Lung (tissue), 11 donors: ENCODE measurements at regions not wholly inside any gene's neighbourhood (a gene's known extent, or its start where the extent isn't known, plus 50 kb on each side); places are given as distances from the start of the nearest gene placed in this dataset.

Source experiments
- ATAC-seq: fragments of 200-7000 bp; cut with Tn5 transposase; one replicate; pipeline ENCODE4 v1.9.1; 2020; ENCODE audit warnings: moderate number of reproducible peaks; ENCODE audit not compliant: insufficient read depth, low FRiP score
- DNase-seq, 3 donors: peaks; one replicate each; pipeline ENCODE4 v3.0.0-alpha.2; 2013 to 2017
- H3K27ac ChIP-seq, 2 donors: one replicate each; pipeline ENCODE4 v1.5.1; 2013; ENCODE audit warnings: mild to moderate bottlenecking in 2 of 2, moderate library complexity in 2 of 2, control low read depth in 1 of 2, inconsistent platforms in 1 of 2, low read depth in 1 of 2, low read length in 1 of 2
- H3K27me3 ChIP-seq, 3 donors: one replicate each; pipeline ENCODE4 v1.5.1; 2013; ENCODE audit warnings: low read length in 2 of 3; ENCODE audit not compliant: control insufficient read depth in 3 of 3, insufficient read depth in 3 of 3
- H3K36me3 ChIP-seq, 4 donors: one replicate each; pipeline ENCODE4 v1.5.1; 2013; ENCODE audit warnings: low read length in 4 of 4, mild to moderate bottlenecking in 1 of 4, moderate library complexity in 1 of 4; ENCODE audit not compliant: control insufficient read depth in 4 of 4, insufficient read depth in 4 of 4
- H3K4me1 ChIP-seq, 5 donors: one replicate each; pipeline ENCODE4 v1.5.1; 2013; ENCODE audit warnings: low read length in 5 of 5, mild to moderate bottlenecking in 2 of 5, moderate library complexity in 1 of 5; ENCODE audit not compliant: control insufficient read depth in 5 of 5, insufficient read depth in 5 of 5
- H3K4me3 ChIP-seq: one replicate; pipeline ENCODE4 v1.5.1; 2013; ENCODE audit warnings: mild to moderate bottlenecking, control low read depth, moderate library complexity
- H3K9ac ChIP-seq, 2 donors: one replicate each; pipeline ENCODE4 v1.5.1; 2013; ENCODE audit warnings: low read length in 2 of 2, control low read depth in 1 of 2; ENCODE audit not compliant: insufficient read depth in 1 of 2
- H3K9me3 ChIP-seq, 4 donors: one replicate each; pipeline ENCODE4 v1.5.1; 2013; ENCODE audit warnings: low read length in 3 of 4, mild to moderate bottlenecking in 1 of 4, moderate library complexity in 1 of 4; ENCODE audit not compliant: control insufficient read depth in 4 of 4, insufficient read depth in 3 of 4
- CTCF ChIP-seq: IDR thresholded peaks from 2 replicates; pipeline ENCODE4 v1.5.1; 2012; ENCODE audit warnings: mild to moderate bottlenecking; ENCODE audit errors: control extremely low read depth, extremely low read depth
- WGBS, 2 donors: extraction: QIAGEN DNeasy Blood & Tissue Kit; methylation state at CpG; one replicate each; pipeline ENCODE4 v1.1.7; 2013; 5-methylcytosine and 5-hydroxymethylcytosine counted together
- donor health status: control.
- donor health status: control.
- donor health status: Bipolar disorder and iron deficiency.
- donor health status: healthy.
- donor health status: DM: yes; HTN: yes; CAD: no.

GRCh38 chr7:68107968-68108367 lies 1111.3 kb downstream of the TYW1 start:
- no peak for DNase-seq
- Histone ChIP-seq H3K9me3 (no peaks in the 10 kb centered on the region), H3K4me1 (no peaks in the 10 kb centered on the region), H3K9ac (no peak overlapping the region), H3K36me3 (no peaks in the 10 kb centered on the region), H3K4me3 (no peak overlapping the region), H3K27me3 (no peaks in the 10 kb centered on the region), H3K27ac (no peak overlapping the region)
- ATAC-seq, result no peak
- 62 to 81% methylated on average over 2 of the region's 2 CpGs for WGBS, 2 donors
- TF ChIP-seq CTCF, result no peak

GRCh38 chr7:68109299-68109698 lies 1112.7 kb downstream of the TYW1 start:
- H3K4me3 ChIP-seq, result no peak overlapping the region
- H3K4me1 ChIP-seq, result no peaks in the 10 kb centered on the region
- no peaks in the 10 kb centered on the region for H3K36me3 ChIP-seq
- no peak for DNase-seq
- H3K27me3 ChIP-seq, result no peaks in the 10 kb centered on the region
- no peaks in the 10 kb centered on the region for H3K9me3 ChIP-seq
- no peak overlapping the region for H3K9ac ChIP-seq
- no peak for ATAC-seq
- H3K27ac ChIP-seq, result no peak overlapping the region
- no peak for TF ChIP-seq CTCF
- WGBS, 2 donors, result 58 to 66% methylated on average over 6 of the region's 6 CpGs

- 86 to 90% methylated on average over 5 of the region's 5 CpGs for WGBS, 2 donors
- H3K27me3 ChIP-seq, result no peaks in the 10 kb centered on the region
- H3K36me3 ChIP-seq, result no peaks in the 10 kb centered on the region
- H3K9me3 ChIP-seq, result peaks cover 0 to 12% (median 9%) of the 10 kb centered on the region in 4 donors
- no peak overlapping the region for H3K27ac ChIP-seq
- DNase-seq (no peak), ATAC-seq (no peak)
- no peak overlapping the region for H3K4me3 ChIP-seq
- no peaks in the 10 kb centered on the region for H3K4me1 ChIP-seq
- TF ChIP-seq CTCF, result no peak
- H3K9ac ChIP-seq, result no peak overlapping the region
Observed at GRCh38 chr7:68119411-68119810, 1122.8 kb downstream of the TYW1 start.

- Histone ChIP-seq H3K4me1 (no peaks in the 10 kb centered on the region), H3K9me3 (peaks cover 0 to 12% (median 9%) of the 10 kb centered on the region in 4 donors), H3K27ac (no peak overlapping the region), H3K36me3 (no peaks in the 10 kb centered on the region), H3K9ac (no peak overlapping the region), H3K4me3 (no peak overlapping the region), H3K27me3 (no peaks in the 10 kb centered on the region)
- TF ChIP-seq CTCF, result no peak
- ATAC-seq (no peak), DNase-seq (no peak)
Observed at GRCh38 chr7:68121056-68121455, 1124.4 kb downstream of the TYW1 start.
